ENCODE measurements at regions not wholly inside any gene's neighbourhood (a gene's known extent, or its start where the extent isn't known, plus 50 kb on each side); places are given as distances from the start of the nearest gene placed in this dataset.
"Not testable (repeated sequence)": the region's sequence is repeated elsewhere in the genome, so short reads cannot be mapped to it uniquely, and the experiment has no call there.

- no peak for TF ChIP-seq CTCF (IDR thresholded peaks at IDR 0.05; ENCODE audit: low read depth, low read length)
- DNase-seq (ENCODE audit: extremely low read depth, low read depth) = no peak
These were observed 223.6 kb upstream of the GAP43 start for GRCh38 chr3:115399750-115400149.

GRCh38 chr3:115401298-115401697, 222.0 kb upstream of the GAP43 start:
- TF ChIP-seq CTCF (IDR thresholded peaks at IDR 0.05; ENCODE audit: low read depth, low read length) = no peak
- DNase-seq (ENCODE audit: extremely low read depth, low read depth) = peak; percentile 27

- no peak for TF ChIP-seq CTCF (IDR thresholded peaks at IDR 0.05; ENCODE audit: low read depth, low read length)
- DNase-seq (ENCODE audit: extremely low read depth, low read depth) = no peak
These were observed 221.3 kb upstream of the GAP43 start for GRCh38 chr3:115401851-115402501.

GRCh38 chr3:115402651-115403050, 220.7 kb upstream of the GAP43 start:
- DNase-seq (ENCODE audit: extremely low read depth, low read depth) = no peak
- TF ChIP-seq CTCF (IDR thresholded peaks at IDR 0.05; ENCODE audit: low read depth, low read length) = no peak

- TF ChIP-seq CTCF (IDR thresholded peaks at IDR 0.05; ENCODE audit: low read depth, low read length) = no peak
- DNase-seq (ENCODE audit: extremely low read depth, low read depth) = no peak
These were observed 219.5 kb upstream of the GAP43 start for GRCh38 chr3:115403786-115404185.

GRCh38 chr3:115409596-115409995, 213.7 kb upstream of the GAP43 start:
- TF ChIP-seq CTCF (IDR thresholded peaks at IDR 0.05; ENCODE audit: low read depth, low read length) = no peak
- DNase-seq (ENCODE audit: extremely low read depth, low read depth) = no peak

GRCh38 chr3:115414610-115415009, 208.7 kb upstream of the GAP43 start:
- DNase-seq (ENCODE audit: extremely low read depth, low read depth) = not testable (repeated sequence)

Measured in AG09319 (cell line).